GM21447 (cell line): ENCODE measurements at regions not wholly inside any gene's neighbourhood (a gene's known extent, or its start where the extent isn't known, plus 50 kb on each side); places are given as distances from the start of the nearest gene placed in this dataset.
"Not testable (repeated sequence)": the region's sequence is repeated elsewhere in the genome, so short reads cannot be mapped to it uniquely, and the experiment has no call there.

Experiments
- ATAC-seq: cut with Tn5 transposase; IDR thresholded peaks from one replicate; pipeline ENCODE4 v1.9.1; 2021; ENCODE audit not compliant: unreplicated experiment

- no peak for ATAC-seq
Observed at GRCh38 chr6:90375681-90376439, 79.2 kb upstream of the BACH2 start.

- ATAC-seq = no peak
Observed at GRCh38 chr6:90374201-90374600, 77.6 kb upstream of the BACH2 start.

DNA sequence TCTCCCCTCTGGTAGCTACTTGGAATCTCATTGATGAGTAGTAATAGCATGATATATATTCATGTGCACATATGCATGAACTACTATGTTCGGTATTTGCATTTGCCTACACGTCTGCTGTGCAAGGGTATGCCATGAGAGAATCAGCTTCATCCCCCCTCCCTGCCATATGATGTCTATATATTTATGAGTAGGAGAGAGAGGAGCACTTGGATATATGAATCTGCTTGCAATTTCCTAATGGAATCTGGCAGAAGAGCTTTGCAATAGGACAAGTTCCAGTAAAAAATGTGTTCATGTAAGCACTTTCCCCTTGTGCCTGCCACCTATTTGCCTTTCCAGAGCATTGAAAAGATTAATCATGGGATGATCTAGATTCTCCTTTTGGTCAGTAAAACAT lies 76.2 kb upstream of the BACH2 start:
- no peak for ATAC-seq

- no peak for ATAC-seq
Observed at GRCh38 chr6:90372450-90372849, 75.8 kb upstream of the BACH2 start.

DNA sequence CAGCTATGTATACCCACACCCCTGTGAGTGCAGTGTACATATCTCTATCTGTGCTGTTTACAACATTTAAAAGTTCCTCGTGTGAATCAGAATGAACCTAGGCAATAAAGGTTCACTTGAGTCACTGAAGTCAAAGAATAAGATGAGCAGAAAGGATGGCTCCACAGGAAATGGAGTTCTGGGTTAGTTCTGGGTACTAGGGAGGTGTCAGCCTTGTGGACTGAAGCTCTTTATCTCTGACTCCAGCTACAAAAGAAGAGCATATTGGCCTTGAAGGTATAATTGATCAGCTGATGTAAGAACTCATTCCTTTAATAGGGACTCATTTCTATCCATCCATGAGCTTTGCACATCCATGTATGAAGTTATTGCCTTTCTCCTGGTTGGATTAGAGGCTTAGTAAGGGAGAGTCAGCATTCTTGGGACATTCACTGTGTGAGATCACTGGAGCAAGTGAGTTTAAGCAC lies 73.9 kb upstream of the BACH2 start:
- no peak for ATAC-seq

DNA sequence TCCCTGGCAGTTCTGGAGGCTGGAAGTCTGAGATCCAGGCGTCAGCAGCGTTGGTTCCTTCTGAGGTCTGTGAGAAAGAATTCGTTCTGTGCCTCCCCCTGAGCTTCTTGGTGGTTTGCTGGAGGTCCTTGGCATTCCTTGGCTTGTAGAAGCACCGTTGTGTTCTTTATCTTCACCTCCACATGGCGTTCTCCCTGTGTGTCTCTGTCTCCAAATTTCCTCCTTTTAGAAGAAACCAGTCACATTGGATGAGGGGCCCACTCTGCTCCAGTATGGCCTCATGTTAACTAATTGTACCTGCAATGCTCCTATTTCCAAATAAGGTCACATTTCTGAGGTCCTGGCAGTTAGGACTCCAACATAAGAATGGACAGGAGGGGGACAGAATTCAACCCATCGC lies 73.0 kb upstream of the BACH2 start:
- ATAC-seq = no peak

GRCh38 chr6:90369024-90369519 lies 72.4 kb upstream of the BACH2 start:
- peak; percentile 100 for ATAC-seq

- ATAC-seq = no peak
Observed at GRCh38 chr6:90368601-90369000, 72.0 kb upstream of the BACH2 start.

- ATAC-seq = no peak
Observed at GRCh38 chr6:90368001-90368400, 71.4 kb upstream of the BACH2 start.

DNA sequence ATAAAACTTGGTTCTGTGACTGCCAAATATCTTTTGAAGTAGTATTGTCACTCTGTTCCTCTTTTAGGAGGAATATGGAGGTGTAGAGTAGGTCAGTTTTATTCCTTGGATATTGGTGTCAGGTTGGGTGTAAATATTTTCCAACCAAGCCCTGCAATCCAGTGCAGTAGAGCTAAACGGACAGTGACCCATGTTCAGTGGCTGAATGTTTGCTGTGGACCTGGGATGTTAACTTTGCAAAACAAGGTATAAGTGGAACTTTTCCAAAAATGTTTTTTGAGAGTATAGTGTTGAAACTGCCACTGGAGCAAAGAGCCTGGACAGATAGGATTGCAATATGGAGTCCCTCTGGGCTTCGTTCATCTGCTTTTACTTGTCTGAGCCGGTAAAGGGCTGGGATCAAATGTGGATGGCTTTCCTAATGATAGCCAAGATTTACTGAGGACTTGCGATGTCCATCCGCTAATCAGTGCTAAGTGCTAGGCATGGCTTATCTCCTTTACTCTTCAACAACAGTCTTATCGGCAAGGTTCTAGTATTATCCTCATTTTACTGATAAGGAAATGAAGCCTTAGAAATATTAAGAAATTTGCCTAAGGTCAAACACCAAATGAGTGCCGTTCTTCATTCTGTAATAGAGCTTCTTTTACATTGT lies 69.0 kb upstream of the BACH2 start:
- ATAC-seq = no peak

DNA sequence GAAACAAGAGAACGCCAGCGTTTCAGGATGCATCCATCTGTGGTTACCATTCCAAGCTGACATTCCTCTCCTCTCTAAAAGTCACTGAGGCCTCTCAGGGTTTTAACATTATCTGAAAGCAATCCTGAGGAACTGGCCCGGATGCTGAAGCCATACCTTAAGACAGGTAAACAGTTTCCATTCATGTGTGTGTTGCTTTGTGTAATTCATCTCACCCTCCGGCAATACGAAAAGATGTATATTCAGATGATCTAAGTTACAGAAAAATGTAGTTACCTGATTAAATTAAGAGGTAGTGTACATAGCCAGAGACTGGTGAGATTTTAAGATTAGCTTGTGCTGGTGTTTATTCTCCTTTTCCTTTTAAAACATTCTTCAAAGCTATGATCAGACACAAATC lies 68.4 kb upstream of the BACH2 start:
- ATAC-seq = no peak

DNA sequence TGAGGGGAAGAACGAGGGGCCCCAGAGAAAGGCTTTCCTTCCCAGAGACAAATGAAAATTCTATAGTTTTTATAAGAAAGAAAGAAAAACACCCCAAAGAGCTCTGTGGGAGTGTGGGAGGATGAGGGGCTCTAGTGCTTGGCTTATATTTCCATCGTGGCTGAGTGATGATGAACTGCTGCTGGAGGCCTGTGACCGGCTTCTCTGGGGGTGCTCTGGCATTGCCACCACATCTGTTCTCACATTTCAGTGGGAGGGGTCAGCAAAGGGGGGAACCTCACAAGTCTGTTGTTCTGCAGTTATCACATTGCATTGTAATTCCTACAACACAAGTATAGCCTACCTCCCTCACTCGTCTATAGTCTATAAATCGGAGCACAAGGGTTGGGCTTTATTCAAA lies 67.6 kb upstream of the BACH2 start:
- ATAC-seq = no peak

DNA sequence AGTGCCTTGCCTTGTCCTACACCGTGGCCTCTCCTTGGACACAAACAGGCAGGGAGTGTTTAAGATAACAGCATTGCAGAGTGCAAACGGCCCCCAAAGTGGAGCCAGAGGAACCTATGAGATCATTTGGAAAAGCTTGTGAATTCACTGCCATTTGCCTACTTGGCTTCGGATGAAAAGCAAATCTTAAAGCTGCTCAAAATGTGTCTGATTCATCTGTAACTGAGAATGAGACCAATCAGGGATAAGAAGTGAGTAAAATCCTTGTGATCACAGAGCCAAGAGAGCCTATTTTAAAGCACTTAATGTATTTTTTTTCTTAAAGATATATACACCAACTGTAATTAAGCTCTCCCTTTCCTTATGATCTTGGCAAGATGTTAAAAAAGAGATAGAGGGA lies 65.7 kb upstream of the BACH2 start:
- ATAC-seq = no peak

GRCh38 chr6:90361174-90361573 lies 64.5 kb upstream of the BACH2 start:
- no peak for ATAC-seq

- not testable (repeated sequence) for ATAC-seq
Observed at GRCh38 chr6:90358036-90358770, 61.6 kb upstream of the BACH2 start.

- no peak for ATAC-seq
Observed at GRCh38 chr6:90356012-90356421, 59.4 kb upstream of the BACH2 start.

- no peak for ATAC-seq
Observed at GRCh38 chr6:90354961-90355360, 58.3 kb upstream of the BACH2 start.

- ATAC-seq = no peak
Observed at GRCh38 chr6:90351696-90352095, 55.1 kb upstream of the BACH2 start.

GRCh38 chr6:90350689-90351554 lies 54.3 kb upstream of the BACH2 start:
- no peak for ATAC-seq

GRCh38 chr6:90347411-90347851 lies 50.8 kb upstream of the BACH2 start:
- no peak for ATAC-seq

- no peak for ATAC-seq
Observed at GRCh38 chr6:90346729-90347128, 50.1 kb upstream of the BACH2 start.
